GM23338 (cell line): ENCODE measurements at regions not wholly inside any gene's neighbourhood (a gene's known extent, or its start where the extent isn't known, plus 50 kb on each side); places are given as distances from the start of the nearest gene placed in this dataset.

Experiments
- ATAC-seq: fragments of 200-7000 bp; cut with Tn5 transposase; 3 replicates; pipeline ENCODE4 v1.9.1; 2020
- DNase-seq: peaks from one replicate; pipeline ENCODE4 v3.0.0-alpha.2; 2015; ENCODE audit warnings: low spot score
- H2AFZ ChIP-seq: fragments of 200-600 bp; sonication (generic); 2 replicates; pipeline ENCODE4 v1.8.0; 2016; ENCODE audit warnings: antibody characterized with exemption, mild to moderate bottlenecking, moderate library complexity
- H3F3A ChIP-seq: fragments of 200-600 bp; sonication (generic); replicated peaks from 2 replicates; pipeline ENCODE4 v1.8.0; 2017; ENCODE audit warnings: antibody characterized with exemption, mixed run types, low read depth
- H3K27ac ChIP-seq: fragments of 200-600 bp; sonication (generic); 2 replicates; pipeline ENCODE4 v1.6.1; 2016; ENCODE audit warnings: low read depth
- H3K27me3 ChIP-seq: fragments of 200-600 bp; sonication (generic); 2 replicates; pipeline ENCODE4 v1.8.0; 2016; ENCODE audit warnings: mild to moderate bottlenecking, mixed run types, moderate library complexity; ENCODE audit not compliant: insufficient read depth
- H3K36me3 ChIP-seq: fragments of 200-600 bp; sonication (generic); 2 replicates; pipeline ENCODE4 v1.8.0; 2016; ENCODE audit warnings: mild to moderate bottlenecking; ENCODE audit not compliant: insufficient read depth
- H3K4me1 ChIP-seq: fragments of 200-600 bp; sonication (generic); 2 replicates; pipeline ENCODE4 v1.8.0; 2016; ENCODE audit warnings: mild to moderate bottlenecking, moderate library complexity; ENCODE audit not compliant: insufficient read depth
- H3K4me2 ChIP-seq: fragments of 200-600 bp; sonication (generic); 2 replicates; pipeline ENCODE4 v1.7.1; 2017; ENCODE audit warnings: mixed run types
- H3K4me3 ChIP-seq: fragments of 200-600 bp; sonication (generic); 2 replicates; pipeline ENCODE4 v1.6.1; 2016; ENCODE audit warnings: mixed run types
- H3K79me2 ChIP-seq: fragments of 200-600 bp; sonication (generic); replicated peaks from 2 replicates; pipeline ENCODE4 v1.8.0; 2017; ENCODE audit warnings: mild to moderate bottlenecking; ENCODE audit not compliant: insufficient read depth
- H3K9me2 ChIP-seq: fragments of 200-600 bp; sonication (generic); 2 replicates; pipeline ENCODE4 v1.8.0; 2017; ENCODE audit not compliant: insufficient read depth
- H4K20me1 ChIP-seq: fragments of 200-600 bp; sonication (generic); replicated peaks from 2 replicates; pipeline ENCODE4 v1.8.0; 2017; ENCODE audit warnings: mild to moderate bottlenecking; ENCODE audit not compliant: insufficient read depth
- H3K27ac Mint-ChIP-seq: 2 replicates; pipeline ENCODE4 v1.8.0; 2020; ENCODE audit warnings: inconsistent platforms, mild to moderate bottlenecking, moderate library complexity, mixed read lengths
- H3K27me3 Mint-ChIP-seq: 3 replicates; pipeline ENCODE4 v1.8.0; 2022; ENCODE audit warnings: low read depth, mild to moderate bottlenecking, moderate library complexity, mixed read lengths, inconsistent platforms; ENCODE audit not compliant: insufficient read depth, poor library complexity
- H3K36me3 Mint-ChIP-seq: 3 replicates; pipeline ENCODE4 v1.8.0; 2021; ENCODE audit warnings: low read depth, mild to moderate bottlenecking, inconsistent platforms, moderate library complexity, mixed read lengths
- H3K4me1 Mint-ChIP-seq: 3 replicates; pipeline ENCODE4 v1.8.0; 2020; ENCODE audit warnings: mild to moderate bottlenecking, inconsistent platforms, mixed read lengths
- H3K4me3 Mint-ChIP-seq: 3 replicates; pipeline ENCODE4 v1.8.0; 2021; ENCODE audit warnings: moderate library complexity, mild to moderate bottlenecking, inconsistent platforms, mixed read lengths
- H3K9me3 Mint-ChIP-seq: 3 replicates; pipeline ENCODE4 v1.8.0; 2020; ENCODE audit warnings: moderate library complexity, mild to moderate bottlenecking, inconsistent platforms, mixed read lengths
- CREB1 ChIP-seq: fragments of 250-450 bp; sonication (Bioruptor Pico); IDR thresholded peaks from 2 replicates; pipeline ENCODE4 v1.5.0; 2020; ENCODE audit warnings: low read depth, mild to moderate bottlenecking, moderate library complexity
- CTCF ChIP-seq, 2 experiments: fragments of 200-600 bp in 1 of 2; sonication (generic) in 1 of 2; conservative IDR thresholded peaks; 2 replicates each; pipeline versions ENCODE4 v1.5.1 to v1.6.1; 2016 to 2017; ENCODE audit warnings: antibody characterized with exemption in 2 of 2, low read depth in 2 of 2, mild to moderate bottlenecking in 2 of 2, moderate library complexity in 1 of 2
- EZH2 ChIP-seq: fragments of 200-600 bp; sonication (generic); IDR thresholded peaks from one replicate; pipeline ENCODE4 v1.8.0; 2017; ENCODE audit warnings: antibody characterized with exemption, mild to moderate bottlenecking, low read depth; ENCODE audit not compliant: unreplicated experiment
- EZH2phosphoT487 ChIP-seq: fragments of 200-600 bp; sonication (generic); IDR thresholded peaks from one replicate; pipeline ENCODE4 v1.8.1; 2018; ENCODE audit warnings: antibody characterized with exemption; ENCODE audit not compliant: unreplicated experiment
- JUNB ChIP-seq: IDR thresholded peaks from one replicate; pipeline ENCODE4 v1.6.1; 2016; ENCODE audit warnings: antibody characterized with exemption; ENCODE audit not compliant: unreplicated experiment
- NANOG ChIP-seq: IDR thresholded peaks from 2 replicates; pipeline ENCODE4 v1.6.1; 2016; ENCODE audit warnings: antibody characterized with exemption, borderline replicate concordance
- POLR2AphosphoS5 ChIP-seq: IDR thresholded peaks from 2 replicates; pipeline ENCODE4 v1.6.1; 2016; ENCODE audit warnings: antibody characterized with exemption, low read depth
- STAT1 ChIP-seq: IDR thresholded peaks from one replicate; pipeline ENCODE4 v1.6.1; 2016; ENCODE audit warnings: antibody characterized with exemption; ENCODE audit not compliant: unreplicated experiment
- ZNF114 ChIP-seq: fragments of 250-450 bp; sonication (Bioruptor Pico); IDR thresholded peaks from 2 replicates; pipeline ENCODE4 v1.5.0; 2020; ENCODE audit warnings: mild to moderate bottlenecking, moderate library complexity
- ZNF331 ChIP-seq: fragments of 250-450 bp; sonication (Bioruptor Pico); IDR thresholded peaks from 2 replicates; pipeline ENCODE4 v1.5.0; 2020; ENCODE audit warnings: low read depth, mild to moderate bottlenecking, moderate library complexity
- ZNF462 ChIP-seq: fragments of 250-450 bp; sonication (Bioruptor Pico); IDR thresholded peaks from 2 replicates; pipeline ENCODE4 v1.5.0; 2020; ENCODE audit warnings: mild to moderate bottlenecking, moderate library complexity
- TF ChIP-seq, protein P1 (sequence below): IDR thresholded peaks from one replicate; pipeline ENCODE4 v1.6.1; 2018; ENCODE audit warnings: antibody characterized with exemption; ENCODE audit not compliant: unreplicated experiment
- TF ChIP-seq, protein P2 (sequence below): IDR thresholded peaks from 2 replicates; pipeline ENCODE4 v1.6.1; 2016; ENCODE audit warnings: antibody characterized with exemption

- Mint-ChIP-seq H3K27ac (no peak overlapping the region), H3K4me1 (no peaks in the 10 kb centered on the region), H3K4me3 (no peak overlapping the region), H3K27me3 (no peaks in the 10 kb centered on the region), H3K36me3 (peaks cover 20% of the 10 kb centered on the region), H3K9me3 (peaks cover 15% of the 10 kb centered on the region)
- Histone ChIP-seq H3K4me2 (no peak overlapping the region), H3K4me3 (no peak overlapping the region), H3K9me2 (peaks cover 5% of the 10 kb centered on the region; the same call in 1 of the 2 replicates), H3K4me1 (no peaks in the 10 kb centered on the region), H3K79me2 (no peaks in the 10 kb centered on the region), H3K27me3 (no peaks in the 10 kb centered on the region), H4K20me1 (no peaks in the 10 kb centered on the region), H3K27ac (no peak overlapping the region), H3K36me3 (no peaks in the 10 kb centered on the region), H3F3A (no peaks in the 10 kb centered on the region), H2AFZ (no peak overlapping the region)
- ATAC-seq (no peak), DNase-seq (no peak)
- TF ChIP-seq CREB1 (CRISPR knock-in tag) (no peak), EZH2 (no peak), JUNB (no peak), CTCF (conservative IDR thresholded peaks at IDR 0.05; ENCODE audit: low read depth in 2 of 2) (no peak), NANOG (no peak), EZH2phosphoT487 (no peak), STAT1 (no peak), ZNF462 (CRISPR knock-in tag) (no peak), ZNF331 (CRISPR knock-in tag) (no peak), POLR2AphosphoS5 (no peak), ZNF114 (CRISPR knock-in tag) (no peak)
- TF ChIP-seq, protein P1, sequence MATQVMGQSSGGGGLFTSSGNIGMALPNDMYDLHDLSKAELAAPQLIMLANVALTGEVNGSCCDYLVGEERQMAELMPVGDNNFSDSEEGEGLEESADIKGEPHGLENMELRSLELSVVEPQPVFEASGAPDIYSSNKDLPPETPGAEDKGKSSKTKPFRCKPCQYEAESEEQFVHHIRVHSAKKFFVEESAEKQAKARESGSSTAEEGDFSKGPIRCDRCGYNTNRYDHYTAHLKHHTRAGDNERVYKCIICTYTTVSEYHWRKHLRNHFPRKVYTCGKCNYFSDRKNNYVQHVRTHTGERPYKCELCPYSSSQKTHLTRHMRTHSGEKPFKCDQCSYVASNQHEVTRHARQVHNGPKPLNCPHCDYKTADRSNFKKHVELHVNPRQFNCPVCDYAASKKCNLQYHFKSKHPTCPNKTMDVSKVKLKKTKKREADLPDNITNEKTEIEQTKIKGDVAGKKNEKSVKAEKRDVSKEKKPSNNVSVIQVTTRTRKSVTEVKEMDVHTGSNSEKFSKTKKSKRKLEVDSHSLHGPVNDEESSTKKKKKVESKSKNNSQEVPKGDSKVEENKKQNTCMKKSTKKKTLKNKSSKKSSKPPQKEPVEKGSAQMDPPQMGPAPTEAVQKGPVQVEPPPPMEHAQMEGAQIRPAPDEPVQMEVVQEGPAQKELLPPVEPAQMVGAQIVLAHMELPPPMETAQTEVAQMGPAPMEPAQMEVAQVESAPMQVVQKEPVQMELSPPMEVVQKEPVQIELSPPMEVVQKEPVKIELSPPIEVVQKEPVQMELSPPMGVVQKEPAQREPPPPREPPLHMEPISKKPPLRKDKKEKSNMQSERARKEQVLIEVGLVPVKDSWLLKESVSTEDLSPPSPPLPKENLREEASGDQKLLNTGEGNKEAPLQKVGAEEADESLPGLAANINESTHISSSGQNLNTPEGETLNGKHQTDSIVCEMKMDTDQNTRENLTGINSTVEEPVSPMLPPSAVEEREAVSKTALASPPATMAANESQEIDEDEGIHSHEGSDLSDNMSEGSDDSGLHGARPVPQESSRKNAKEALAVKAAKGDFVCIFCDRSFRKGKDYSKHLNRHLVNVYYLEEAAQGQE = no peak
- TF ChIP-seq, protein P2, sequence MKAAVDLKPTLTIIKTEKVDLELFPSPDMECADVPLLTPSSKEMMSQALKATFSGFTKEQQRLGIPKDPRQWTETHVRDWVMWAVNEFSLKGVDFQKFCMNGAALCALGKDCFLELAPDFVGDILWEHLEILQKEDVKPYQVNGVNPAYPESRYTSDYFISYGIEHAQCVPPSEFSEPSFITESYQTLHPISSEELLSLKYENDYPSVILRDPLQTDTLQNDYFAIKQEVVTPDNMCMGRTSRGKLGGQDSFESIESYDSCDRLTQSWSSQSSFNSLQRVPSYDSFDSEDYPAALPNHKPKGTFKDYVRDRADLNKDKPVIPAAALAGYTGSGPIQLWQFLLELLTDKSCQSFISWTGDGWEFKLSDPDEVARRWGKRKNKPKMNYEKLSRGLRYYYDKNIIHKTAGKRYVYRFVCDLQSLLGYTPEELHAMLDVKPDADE = no peak
These were observed 809.7 kb upstream of the ADGRB3 start for GRCh38 chr6:67825201-67825895.
